ENCODE measurements at regions not wholly inside any gene's neighbourhood (a gene's known extent, or its start where the extent isn't known, plus 50 kb on each side); places are given as distances from the start of the nearest gene placed in this dataset.

DNA sequence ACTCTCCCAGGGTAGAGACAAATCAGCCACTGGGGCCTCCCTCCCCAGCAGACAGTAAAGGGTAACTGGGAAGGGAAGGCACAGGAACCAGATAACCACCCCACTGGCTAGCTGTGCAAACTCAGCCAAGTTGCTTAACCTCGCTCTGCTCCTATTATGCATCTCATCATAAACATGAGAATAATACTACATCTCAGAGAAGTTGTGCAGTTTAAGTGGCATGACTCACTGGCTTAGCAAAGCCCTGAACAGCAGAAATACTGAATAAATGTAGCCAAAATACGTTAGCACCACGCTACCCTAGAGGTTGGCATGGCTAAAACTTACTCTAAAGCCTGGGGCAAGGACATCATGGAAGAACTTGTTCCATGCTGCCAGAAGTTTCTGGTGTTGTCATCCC lies 128.1 kb upstream of the ANK3 start:
- Histone ChIP-seq H3K36me3 (replicated peaks; ENCODE audit: control insufficient read depth, insufficient read depth, low read length) (no peaks in the 10 kb centered on the region), H3K4me3 (ENCODE audit: insufficient read depth, low read depth, low read length) (no peak overlapping the region), H3K27me3 (ENCODE audit: control insufficient read depth, insufficient read depth, low read length) (no peaks in the 10 kb centered on the region)
- no peak for DNase-seq

DNA sequence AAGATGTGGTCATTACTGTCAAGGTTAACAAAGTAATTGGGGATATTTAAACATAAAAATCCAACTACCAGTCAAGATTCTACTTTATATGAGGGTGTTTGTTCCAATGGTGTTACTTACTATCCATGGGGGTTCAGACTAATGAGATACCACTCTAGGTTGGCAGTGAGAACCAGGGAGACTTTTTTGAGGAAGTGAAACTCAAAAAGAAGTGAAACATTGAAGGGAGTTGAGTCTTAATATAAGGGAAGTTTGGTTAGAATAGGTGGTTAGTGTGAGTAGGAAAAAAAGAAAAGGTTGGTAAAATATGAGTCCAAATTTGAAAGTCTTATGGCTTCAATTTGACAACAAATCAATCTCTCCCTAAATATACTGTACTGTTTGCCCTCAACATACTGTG lies 123.6 kb upstream of the ANK3 start:
- Histone ChIP-seq H3K36me3 (replicated peaks; ENCODE audit: control insufficient read depth, insufficient read depth, low read length) (no peaks in the 10 kb centered on the region), H3K4me3 (ENCODE audit: insufficient read depth, low read depth, low read length) (no peak overlapping the region), H3K27me3 (ENCODE audit: control insufficient read depth, insufficient read depth, low read length) (no peaks in the 10 kb centered on the region)
- no peak for DNase-seq

DNA sequence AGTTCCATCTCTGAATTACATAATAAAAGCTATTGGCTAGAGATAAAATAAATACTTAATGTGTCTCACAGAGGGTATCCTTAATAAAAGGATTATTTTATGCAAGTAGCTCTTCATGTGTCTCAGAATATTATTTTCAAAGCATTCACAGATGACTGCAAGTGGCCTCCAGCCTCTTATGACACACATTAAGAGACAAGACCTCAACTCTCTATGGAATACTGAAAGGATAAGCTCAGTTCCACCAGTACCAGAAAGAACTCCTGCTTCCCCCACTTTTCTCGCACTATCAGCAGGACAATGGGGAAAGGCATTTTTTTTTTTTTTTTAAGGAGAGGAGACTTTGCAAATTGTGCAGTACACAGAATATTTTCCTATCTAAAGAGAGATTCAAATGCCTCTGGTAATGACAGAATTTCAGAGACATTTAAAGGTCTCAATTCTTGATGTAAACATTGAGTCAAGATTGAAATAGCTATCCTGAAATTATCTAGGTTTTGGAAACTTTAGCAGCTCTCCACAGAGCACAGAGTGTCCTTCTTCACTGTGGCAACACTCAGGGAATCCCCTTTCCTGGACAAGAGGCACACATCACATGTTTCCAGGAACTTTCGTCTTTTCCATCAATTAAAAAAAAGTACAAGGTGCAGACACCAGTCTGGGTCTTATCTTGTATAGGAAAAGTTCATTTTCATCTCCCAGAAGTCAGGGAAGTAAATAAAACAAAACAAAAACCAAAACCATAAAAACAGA lies 122.0 kb upstream of the ANK3 start:
- no peaks in the 10 kb centered on the region for H3K27me3 ChIP-seq (ENCODE audit: control insufficient read depth, insufficient read depth, low read length)
- H3K4me3 ChIP-seq (ENCODE audit: insufficient read depth, low read depth, low read length): no peak overlapping the region
- DNase-seq: no peak
- H3K36me3 ChIP-seq (replicated peaks; ENCODE audit: control insufficient read depth, insufficient read depth, low read length): no peaks in the 10 kb centered on the region

DNA sequence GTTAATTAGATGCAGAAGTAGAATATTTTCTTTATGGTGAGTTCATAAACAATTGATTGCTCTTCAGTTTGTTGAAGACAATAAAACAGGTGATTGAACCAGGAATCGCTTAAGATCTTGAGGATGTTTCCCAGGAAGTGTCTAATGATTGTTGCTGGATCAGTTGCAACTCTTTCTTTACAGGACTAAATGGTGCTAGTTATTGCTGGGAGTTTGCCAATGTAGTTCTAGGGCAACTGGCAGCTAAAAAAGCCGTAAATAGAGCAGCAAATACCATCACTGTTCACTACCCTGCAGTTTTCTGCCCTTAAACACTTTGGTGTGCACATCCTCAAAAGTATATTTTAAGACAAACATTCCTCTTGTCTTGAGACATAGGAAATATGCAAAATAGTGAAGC lies 119.2 kb upstream of the ANK3 start:
- no peak for DNase-seq
- no peak overlapping the region for H3K4me3 ChIP-seq (ENCODE audit: insufficient read depth, low read depth, low read length)
- H3K27me3 ChIP-seq (ENCODE audit: control insufficient read depth, insufficient read depth, low read length): no peaks in the 10 kb centered on the region
- no peaks in the 10 kb centered on the region for H3K36me3 ChIP-seq (replicated peaks; ENCODE audit: control insufficient read depth, insufficient read depth, low read length)

DNA sequence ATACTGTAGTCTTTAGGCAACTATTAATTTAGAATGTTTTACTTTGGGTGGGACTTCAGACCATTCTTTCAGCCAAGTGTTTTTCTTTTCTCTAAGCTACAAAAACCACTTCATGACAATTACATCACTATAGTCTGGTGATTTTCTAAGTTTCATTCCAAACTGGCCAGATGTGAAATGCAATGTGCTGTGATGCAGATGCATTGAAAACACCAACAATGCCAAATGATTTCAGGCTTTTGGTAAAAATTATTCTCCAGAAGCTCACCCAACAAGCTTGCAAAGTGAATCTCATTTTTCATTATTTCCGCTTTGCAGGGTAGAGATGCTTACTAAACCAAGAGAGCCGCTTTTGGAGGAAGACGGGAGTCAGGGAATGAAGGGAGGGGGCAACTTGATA lies 118.4 kb upstream of the ANK3 start:
- H3K4me3 ChIP-seq (ENCODE audit: insufficient read depth, low read depth, low read length): no peak overlapping the region
- DNase-seq: no peak
- no peaks in the 10 kb centered on the region for H3K27me3 ChIP-seq (ENCODE audit: control insufficient read depth, insufficient read depth, low read length)
- H3K36me3 ChIP-seq (replicated peaks; ENCODE audit: control insufficient read depth, insufficient read depth, low read length): no peaks in the 10 kb centered on the region

DNA sequence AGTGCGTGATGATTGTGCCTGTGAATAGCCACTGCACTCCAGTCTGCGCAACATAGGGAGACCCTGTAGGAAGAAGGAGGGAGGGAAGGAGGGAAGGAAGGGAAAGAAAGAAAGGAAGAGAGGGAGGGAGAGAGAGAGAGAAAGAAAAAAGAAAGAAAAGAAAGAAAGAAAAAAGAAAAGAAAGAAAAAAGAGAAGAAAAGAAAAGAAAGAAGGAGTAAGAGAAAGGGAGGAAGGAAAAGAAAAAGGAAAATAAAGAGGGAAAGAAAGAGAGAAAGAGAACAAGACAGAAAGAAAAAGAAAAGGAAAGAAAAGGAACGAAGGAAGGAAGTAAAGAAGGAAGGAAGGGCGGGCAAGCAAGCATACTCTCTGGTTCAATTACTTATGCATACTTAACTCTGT lies 112.9 kb upstream of the ANK3 start:
- H3K4me3 ChIP-seq (ENCODE audit: insufficient read depth, low read depth, low read length): no peak overlapping the region
- H3K36me3 ChIP-seq (replicated peaks; ENCODE audit: control insufficient read depth, insufficient read depth, low read length): no peaks in the 10 kb centered on the region
- no peak for DNase-seq
- H3K27me3 ChIP-seq (ENCODE audit: control insufficient read depth, insufficient read depth, low read length): no peaks in the 10 kb centered on the region

DNA sequence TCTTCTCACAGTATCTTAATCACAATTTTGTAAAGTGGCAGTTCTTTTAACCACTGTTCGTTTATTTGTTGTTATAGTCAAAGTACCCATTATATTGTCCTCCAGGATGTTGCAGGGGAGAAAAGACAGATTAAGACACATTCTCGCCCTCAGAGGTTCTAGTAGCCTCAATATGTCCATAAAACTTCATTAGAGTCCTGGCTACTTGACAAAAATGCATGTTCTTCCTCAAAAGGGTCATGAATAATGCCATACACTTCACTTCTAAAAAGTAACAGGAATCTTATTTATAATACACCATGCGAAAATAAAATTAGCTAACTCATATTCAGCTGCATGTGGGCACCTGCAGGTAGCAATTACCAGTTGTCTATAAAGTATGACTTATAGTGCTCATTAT lies 109.3 kb upstream of the ANK3 start:
- H3K27me3 ChIP-seq (ENCODE audit: control insufficient read depth, insufficient read depth, low read length): no peaks in the 10 kb centered on the region
- H3K4me3 ChIP-seq (ENCODE audit: insufficient read depth, low read depth, low read length): no peak overlapping the region
- H3K36me3 ChIP-seq (replicated peaks; ENCODE audit: control insufficient read depth, insufficient read depth, low read length): no peaks in the 10 kb centered on the region
- DNase-seq: no peak

DNA sequence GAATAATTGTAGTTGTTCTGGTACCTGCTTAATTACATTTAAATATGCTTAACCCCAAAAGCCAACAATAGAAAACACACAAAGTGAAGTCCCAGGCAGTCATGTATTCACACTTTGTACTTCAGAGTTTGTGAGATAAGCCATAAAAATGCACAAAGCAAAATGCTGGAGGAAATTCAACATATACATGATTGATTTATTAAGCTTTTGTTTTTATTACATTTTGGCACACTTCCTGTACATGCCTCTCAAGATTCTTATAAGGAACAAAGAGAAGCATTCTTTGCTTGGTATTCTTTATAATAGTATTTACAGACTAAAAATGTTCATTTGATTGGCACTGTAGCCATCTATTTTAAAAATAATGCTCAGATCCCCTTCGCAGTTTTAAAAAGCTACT lies 107.7 kb upstream of the ANK3 start:
- no peak for DNase-seq
- H3K27me3 ChIP-seq (ENCODE audit: control insufficient read depth, insufficient read depth, low read length): no peaks in the 10 kb centered on the region
- H3K36me3 ChIP-seq (replicated peaks; ENCODE audit: control insufficient read depth, insufficient read depth, low read length): no peaks in the 10 kb centered on the region
- H3K4me3 ChIP-seq (ENCODE audit: insufficient read depth, low read depth, low read length): no peak overlapping the region

DNA sequence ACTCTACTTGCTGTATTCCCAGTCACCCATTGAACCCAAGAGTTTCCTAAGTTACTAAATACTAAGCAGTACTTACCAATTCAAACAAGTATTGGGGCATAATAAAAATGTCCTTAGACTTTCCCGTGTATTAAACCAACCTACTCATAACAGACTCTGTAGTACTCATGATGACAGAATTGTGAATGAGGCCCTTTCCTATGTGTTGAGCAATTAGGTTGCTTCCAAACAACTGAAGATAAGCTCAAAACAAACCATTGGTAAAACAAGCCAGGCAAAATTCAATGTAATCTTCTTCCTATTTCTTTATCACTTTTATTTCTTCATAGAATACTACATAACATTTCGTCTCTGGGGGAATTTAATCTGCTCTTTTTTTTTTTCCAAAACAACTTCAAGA lies 106.5 kb upstream of the ANK3 start:
- Histone ChIP-seq H3K36me3 (replicated peaks; ENCODE audit: control insufficient read depth, insufficient read depth, low read length) (no peaks in the 10 kb centered on the region), H3K27me3 (ENCODE audit: control insufficient read depth, insufficient read depth, low read length) (no peaks in the 10 kb centered on the region), H3K4me3 (ENCODE audit: insufficient read depth, low read depth, low read length) (no peak overlapping the region)
- no peak for DNase-seq

DNA sequence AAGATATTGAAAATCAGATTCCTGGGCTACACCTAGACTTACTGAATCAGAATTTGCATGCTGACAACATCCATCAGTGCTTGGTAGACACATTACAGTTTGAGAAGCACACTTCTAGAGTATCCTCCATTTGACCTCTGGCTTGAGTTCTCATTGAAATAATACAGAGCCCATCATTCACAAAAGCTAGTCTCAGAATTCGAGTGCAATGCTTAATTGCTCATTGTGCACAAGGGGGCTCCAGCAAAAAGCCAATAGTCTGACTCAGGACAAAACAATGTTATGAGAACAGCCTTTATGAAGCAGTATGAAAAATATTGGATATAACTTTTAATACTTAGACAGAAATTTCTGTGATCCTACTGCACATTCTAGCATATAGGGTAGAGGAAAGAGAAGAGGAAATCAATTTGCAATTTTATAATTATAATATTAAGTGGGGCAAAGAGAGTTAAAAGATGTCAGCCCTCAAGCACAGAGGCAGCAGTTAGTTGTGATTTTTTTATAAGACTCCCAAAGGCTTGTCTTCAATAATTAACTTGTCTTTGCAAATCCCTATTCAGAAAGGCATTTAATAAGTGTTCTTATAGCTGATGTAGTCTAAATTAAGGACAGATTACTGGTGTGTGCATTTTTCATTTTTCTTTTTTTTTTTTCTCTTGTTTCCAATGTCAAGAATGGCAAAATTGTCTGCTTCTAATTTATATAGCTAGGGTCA lies 105.8 kb upstream of the ANK3 start:
- Histone ChIP-seq H3K27me3 (ENCODE audit: control insufficient read depth, insufficient read depth, low read length) (no peaks in the 10 kb centered on the region), H3K4me3 (ENCODE audit: insufficient read depth, low read depth, low read length) (no peak overlapping the region), H3K36me3 (replicated peaks; ENCODE audit: control insufficient read depth, insufficient read depth, low read length) (no peaks in the 10 kb centered on the region)
- DNase-seq: no peak

DNA sequence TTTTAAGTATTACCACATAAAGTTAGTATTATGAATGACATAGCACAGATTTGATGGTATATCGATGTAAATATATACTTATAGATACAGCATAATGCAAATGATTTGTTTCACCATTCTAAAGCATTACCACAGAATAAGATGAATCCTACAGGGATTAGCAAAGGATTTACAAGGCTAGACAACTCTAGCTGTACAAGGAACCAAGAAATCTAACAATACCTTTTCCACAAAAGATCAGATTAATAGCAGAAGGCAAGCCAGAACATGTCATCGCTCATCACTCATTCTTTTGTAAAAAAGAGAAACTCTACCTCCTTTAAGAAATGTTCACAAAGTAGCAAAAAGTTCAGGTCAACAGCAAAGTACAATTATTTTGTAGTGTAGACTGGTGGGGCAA lies 105.1 kb upstream of the ANK3 start:
- Histone ChIP-seq H3K36me3 (replicated peaks; ENCODE audit: control insufficient read depth, insufficient read depth, low read length) (no peaks in the 10 kb centered on the region), H3K4me3 (ENCODE audit: insufficient read depth, low read depth, low read length) (no peak overlapping the region), H3K27me3 (ENCODE audit: control insufficient read depth, insufficient read depth, low read length) (no peaks in the 10 kb centered on the region)
- no peak for DNase-seq

DNA sequence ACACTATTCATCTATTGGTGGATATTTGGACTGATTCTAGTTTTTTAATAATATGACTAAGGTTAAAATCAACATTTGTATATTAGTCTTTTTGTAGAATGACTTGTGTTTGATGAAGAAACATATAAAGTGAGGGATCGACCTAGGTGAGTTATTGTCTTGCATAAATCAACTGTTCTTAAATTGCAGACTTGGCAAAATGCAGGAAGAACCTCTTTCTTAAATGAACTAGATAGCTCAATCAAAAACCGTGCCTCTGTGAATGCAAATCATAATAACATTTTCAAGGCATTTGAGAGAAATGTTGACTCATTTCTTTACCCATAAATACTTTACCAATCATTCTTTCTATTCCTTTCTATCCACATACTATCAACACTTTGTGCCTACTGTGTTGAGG lies 101.5 kb upstream of the ANK3 start:
- Histone ChIP-seq H3K27me3 (ENCODE audit: control insufficient read depth, insufficient read depth, low read length) (no peaks in the 10 kb centered on the region), H3K36me3 (replicated peaks; ENCODE audit: control insufficient read depth, insufficient read depth, low read length) (no peaks in the 10 kb centered on the region), H3K4me3 (ENCODE audit: insufficient read depth, low read depth, low read length) (no peak overlapping the region)
- DNase-seq: no peak

DNA sequence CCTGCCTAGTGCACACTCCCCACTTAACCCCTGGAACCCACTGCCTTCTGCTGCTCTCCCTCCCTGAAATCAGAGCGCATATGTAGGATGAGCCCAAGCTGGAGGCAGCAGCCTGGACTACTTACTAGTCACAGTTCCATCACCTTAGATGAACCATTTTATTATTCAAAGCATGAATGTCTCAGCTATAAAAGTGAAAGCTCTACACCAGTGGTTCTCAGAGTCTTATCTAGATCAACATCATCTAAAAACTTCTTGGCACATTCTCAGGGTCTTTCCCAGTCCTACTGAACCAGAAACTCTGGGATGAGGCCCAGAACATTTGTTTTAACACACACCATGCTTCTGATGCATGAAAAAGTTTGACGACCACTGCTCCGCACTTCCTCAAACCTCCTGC lies 100.3 kb upstream of the ANK3 start:
- H3K4me3 ChIP-seq (ENCODE audit: insufficient read depth, low read depth, low read length): no peak overlapping the region
- DNase-seq: no peak
- H3K36me3 ChIP-seq (replicated peaks; ENCODE audit: control insufficient read depth, insufficient read depth, low read length): no peaks in the 10 kb centered on the region
- no peaks in the 10 kb centered on the region for H3K27me3 ChIP-seq (ENCODE audit: control insufficient read depth, insufficient read depth, low read length)

DNA sequence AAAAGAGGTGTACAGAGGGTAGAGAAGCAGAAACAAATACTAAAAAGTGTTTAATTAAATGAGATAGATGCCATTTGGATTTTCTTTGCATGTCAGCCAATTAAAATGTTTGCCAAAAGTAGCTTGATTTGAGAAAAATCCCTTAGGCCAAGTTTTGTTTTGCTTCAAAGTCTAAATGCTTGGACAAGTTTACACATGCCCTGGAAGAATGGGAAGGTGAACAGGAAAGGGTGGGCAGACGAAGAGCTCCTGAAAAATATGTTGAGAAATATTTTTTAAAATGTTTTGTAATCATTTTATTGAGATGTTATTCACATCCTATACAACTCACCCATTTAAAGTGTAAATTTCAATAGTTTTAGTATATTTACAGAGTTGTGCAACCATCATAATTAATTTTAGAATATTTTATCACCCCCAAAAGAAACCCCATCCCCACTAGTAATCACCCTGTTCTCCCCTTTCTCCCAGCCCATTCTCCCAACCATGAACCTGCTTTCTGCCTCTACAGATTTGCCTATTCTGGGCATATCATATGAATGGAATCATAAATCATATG lies 98.5 kb upstream of the ANK3 start:
- no peak for DNase-seq
- no peak overlapping the region for H3K4me3 ChIP-seq (ENCODE audit: insufficient read depth, low read depth, low read length)
- no peaks in the 10 kb centered on the region for H3K36me3 ChIP-seq (replicated peaks; ENCODE audit: control insufficient read depth, insufficient read depth, low read length)
- no peaks in the 10 kb centered on the region for H3K27me3 ChIP-seq (ENCODE audit: control insufficient read depth, insufficient read depth, low read length)

DNA sequence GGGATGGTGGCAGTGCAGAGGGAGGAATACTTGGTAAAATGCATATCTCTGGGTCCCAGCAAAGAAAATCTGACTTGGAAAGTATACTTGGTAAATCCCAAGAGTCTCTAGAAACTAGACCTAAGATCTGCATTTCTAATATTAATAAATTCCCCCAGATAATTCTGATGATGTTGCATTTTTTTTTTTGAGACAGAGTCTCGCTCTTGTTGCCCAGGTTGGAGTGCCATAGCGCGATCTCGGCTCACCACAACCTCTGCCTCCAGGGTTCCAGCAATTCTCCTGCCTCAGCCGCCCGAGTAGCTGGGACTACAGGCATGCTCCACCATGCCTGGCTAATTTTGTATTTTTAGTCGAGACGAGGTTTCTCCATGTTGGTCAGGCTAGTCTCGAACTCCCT lies 97.9 kb upstream of the ANK3 start:
- Histone ChIP-seq H3K27me3 (ENCODE audit: control insufficient read depth, insufficient read depth, low read length) (no peaks in the 10 kb centered on the region), H3K36me3 (replicated peaks; ENCODE audit: control insufficient read depth, insufficient read depth, low read length) (no peaks in the 10 kb centered on the region), H3K4me3 (ENCODE audit: insufficient read depth, low read depth, low read length) (no peak overlapping the region)
- no peak for DNase-seq

Data from H7 (cell line).